Testis (tissue), 2 donors: ENCODE measurements at regions not wholly inside any gene's neighbourhood (a gene's known extent, or its start where the extent isn't known, plus 50 kb on each side); places are given as distances from the start of the nearest gene placed in this dataset.

ENCODE experiments used
- CTCF ChIP-seq, 3 experiments: fragments of 450-650 bp in 2 of 3; fragments of 200-600 bp in 1 of 3; sonication (generic) in 1 of 3; IDR thresholded peaks; one replicate each; pipeline ENCODE4 v1.5.1; 2016 to 2019; ENCODE audit warnings: antibody characterized with exemption in 3 of 3, mild to moderate bottlenecking in 2 of 3, moderate library complexity in 1 of 3
- POLR2A ChIP-seq: fragments of 450-650 bp; IDR thresholded peaks from one replicate; pipeline ENCODE4 v1.6.1; 2017; ENCODE audit warnings: antibody characterized with exemption, mild to moderate bottlenecking, moderate library complexity

GRCh38 chr2:215620528-215620927 lies 184.7 kb upstream of the FN1 start:
- TF ChIP-seq CTCF (IDR thresholded peaks at IDR 0.05): no peak
- TF ChIP-seq POLR2A: no peak
